ENCODE measurements at regions not wholly inside any gene's neighbourhood (a gene's known extent, or its start where the extent isn't known, plus 50 kb on each side); places are given as distances from the start of the nearest gene placed in this dataset.
A peak's percentile ranks its signal among the peaks of the same experiment; 100 is the strongest.

DNA sequence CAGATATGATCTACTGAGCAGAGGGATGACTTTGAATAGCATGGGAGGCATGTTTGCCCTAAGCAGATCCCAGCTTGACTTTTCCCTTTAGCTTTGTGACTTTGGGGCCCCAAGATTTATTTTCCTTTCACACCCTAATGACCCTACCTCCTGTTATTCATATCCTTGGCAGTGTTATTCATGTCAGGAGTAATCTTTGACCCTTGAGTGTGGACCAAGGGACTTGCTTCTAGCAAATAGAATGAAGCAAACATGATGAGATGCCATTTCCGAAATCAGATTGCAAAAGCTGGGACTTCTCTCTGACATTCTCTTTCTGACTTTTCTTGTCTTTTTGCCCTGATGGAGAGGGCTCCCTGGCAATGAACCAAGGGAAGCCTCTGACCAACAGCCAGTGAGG, 415.4 kb upstream of the PROK2 start:
- no peak for DNase-seq (ENCODE audit: low read depth)

DNA sequence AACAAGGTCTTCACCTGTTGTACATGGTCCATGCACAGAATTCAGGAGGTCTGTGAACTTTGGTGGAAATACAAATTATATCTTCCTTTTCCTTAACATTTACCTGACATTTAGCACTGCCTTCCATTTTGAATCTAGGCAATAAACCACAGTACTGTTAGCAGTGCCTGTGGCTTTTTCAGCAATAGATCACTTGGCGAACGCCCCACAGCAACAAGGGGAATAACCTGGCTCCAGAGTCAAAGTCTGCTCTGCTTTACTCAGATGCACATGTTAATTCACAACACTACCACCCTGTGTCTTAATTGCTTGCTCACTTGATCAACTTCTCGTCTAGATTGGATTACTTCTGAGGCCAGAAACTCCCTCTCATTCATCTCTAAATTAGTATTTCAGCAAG, 414.6 kb upstream of the PROK2 start:
- DNase-seq (ENCODE audit: low read depth): no peak

DNA sequence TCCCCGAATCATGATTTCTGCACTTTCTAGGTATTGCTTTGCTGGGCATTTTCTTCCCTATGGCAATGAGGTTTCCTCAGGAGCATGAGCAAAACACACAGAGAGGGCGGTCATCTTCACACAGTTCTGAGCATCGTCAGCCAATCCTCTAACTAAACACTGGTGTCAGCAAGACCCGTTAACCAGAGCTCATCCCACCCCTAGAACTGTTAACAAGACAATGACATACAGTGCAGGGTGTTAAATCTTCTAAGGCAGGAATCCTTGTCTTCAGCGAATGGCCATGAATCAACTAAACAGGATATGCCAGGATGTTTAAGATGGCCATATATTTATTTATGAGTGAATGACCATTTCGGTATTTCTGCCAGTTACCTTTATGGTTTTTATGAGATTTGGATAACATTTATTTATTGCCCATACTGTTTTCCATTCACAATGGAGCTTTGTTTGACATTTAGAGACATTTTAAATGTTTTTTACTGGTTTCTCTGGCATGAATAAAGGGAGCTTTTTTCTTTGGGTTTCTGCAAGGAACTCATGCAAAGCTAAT, 411.5 kb upstream of the PROK2 start:
- no peak for DNase-seq (ENCODE audit: low read depth)

DNA sequence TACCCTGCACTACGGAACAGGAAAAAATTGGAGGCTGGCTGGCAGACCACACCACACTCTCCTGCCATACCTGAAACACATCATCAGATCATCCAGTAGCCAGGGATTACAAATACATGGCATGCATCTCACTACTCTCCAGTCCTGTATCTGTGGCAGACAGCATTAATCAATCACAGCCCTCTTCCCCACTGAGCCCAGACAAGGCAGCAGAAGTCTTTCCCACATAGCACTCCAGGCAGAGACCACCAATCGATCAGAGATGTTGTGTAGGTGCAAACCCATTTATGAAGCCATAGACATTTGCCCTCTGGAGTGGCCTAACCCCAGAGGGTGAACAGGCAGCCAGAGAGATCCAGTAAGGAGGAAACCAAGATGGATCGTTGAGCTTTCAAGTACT, 410.9 kb upstream of the PROK2 start:
- no peak for DNase-seq (ENCODE audit: low read depth)

DNA sequence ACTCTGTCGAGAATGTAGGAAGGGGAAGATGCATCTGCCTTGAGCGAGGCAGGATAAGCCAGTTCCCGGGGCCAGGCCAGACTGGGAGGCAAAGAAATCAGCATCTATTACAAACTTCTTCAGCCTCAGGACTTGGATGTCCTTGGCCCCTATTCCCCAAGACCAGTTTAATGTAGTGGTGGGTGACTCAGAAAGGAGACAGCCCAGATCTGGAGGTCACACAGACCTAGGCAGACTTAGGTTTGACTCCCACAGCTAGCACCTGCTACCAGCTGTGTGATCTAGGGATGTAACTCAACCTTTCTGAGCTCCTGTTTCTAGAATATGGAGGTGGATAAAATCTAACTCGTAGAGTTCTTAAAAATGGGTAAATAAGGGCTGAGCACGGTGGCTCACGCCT, 409.5 kb upstream of the PROK2 start:
- no peak for DNase-seq (ENCODE audit: low read depth)

DNA sequence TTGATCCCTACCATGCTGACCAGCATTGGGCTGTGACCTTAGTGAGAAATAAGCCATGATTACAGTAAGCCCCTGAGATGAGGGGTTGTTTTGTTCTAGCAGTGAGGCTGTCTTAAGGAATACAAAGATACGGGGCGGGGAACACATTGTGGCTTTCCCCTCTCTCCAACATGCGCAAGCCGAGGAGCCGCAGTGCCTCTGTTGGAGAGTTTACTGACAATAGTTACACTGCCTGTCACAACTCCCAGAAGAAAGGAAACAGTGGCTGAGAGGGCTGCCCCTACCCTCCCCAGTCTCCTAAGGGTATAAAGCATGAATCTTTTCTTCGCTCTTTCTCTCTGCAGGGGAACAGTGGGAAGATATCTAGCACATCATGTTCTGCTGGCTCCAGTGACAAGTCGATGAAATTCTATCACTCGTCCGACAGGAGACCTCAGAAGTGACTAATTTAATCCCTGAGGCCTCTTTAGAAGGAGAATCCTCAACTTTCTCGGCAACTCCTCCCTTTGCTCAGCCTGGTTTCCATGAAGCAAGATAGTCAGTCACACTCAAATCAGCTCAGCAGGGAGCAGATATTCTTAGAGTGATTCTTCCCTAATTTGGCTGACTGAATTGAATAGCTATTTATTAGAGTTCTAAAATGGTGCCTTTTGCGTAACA, 409.0 kb upstream of the PROK2 start:
- no peak for DNase-seq (ENCODE audit: low read depth)

DNA sequence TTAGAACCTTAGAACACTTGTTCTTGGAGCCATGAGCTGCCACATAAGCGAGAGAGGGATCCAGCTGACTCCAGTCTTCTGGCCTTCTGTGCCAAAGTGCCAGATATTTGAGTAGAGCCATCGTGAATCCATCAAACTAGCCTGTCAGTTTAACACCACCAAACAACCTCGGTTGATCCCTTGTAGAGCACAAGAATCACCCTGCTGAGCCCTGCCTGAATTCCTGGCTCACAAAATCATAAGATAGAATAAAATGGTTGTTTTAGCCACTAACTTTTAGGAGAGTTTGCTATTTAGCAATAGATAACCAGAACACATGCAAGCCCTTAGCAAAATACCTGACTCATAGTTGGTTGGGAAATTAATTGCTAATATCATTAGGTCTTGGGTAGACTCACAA, 407.6 kb upstream of the PROK2 start:
- no peak for DNase-seq (ENCODE audit: low read depth)

DNA sequence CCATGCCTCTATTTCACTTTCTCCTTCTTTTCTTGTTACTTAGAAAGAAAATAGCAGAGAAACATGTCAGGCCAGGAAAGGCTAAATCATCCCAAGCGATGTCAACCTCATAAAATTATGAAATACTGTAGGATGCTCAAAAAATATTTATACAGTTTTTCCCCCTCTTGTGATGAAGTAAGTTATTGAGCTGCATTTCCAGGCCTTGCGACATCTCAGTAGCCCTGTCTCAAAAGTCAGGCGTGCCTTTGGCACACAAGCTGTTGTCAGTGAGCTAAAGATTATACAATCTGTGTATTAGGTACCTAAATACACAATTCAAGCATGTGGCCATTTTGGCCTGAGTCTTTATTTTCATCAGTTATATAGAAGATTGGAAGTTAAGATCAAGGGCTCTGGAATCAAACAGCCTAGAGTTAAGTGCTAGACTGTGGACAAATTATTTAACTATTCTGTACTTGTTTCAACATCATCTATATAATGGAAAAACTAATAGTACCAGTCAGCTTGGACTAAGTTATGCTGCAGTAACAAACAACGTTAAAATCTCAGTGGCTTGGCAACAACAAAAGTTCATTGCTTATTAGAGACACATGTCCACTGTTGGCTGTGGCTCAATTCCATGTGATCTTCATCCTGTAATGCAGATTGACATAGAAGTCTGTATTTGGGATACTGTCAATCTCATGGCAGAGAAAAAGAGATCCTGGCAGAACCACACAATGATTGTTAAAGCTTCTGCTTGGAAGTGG, 406.4 kb upstream of the PROK2 start:
- DNase-seq (ENCODE audit: low read depth): no peak

DNA sequence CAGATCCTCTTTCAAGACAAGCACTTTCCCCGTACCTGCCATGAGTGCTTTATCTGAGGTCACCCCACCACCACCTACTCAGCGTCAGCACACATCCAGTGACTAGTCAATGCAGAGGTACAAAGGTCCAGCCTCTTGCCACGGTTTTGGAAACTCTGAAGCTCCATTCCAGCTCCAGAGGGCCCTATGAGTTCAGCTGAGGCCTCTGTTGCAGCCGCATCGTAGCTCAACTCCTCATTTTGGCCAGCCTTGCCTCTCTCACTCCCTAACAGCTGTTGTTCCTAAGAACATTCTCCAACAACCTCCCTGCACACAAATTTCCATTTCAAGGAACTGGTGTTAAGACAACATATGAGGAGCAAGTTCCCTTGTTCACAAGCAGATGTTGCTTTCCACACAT, 405.1 kb upstream of the PROK2 start:
- no peak for DNase-seq (ENCODE audit: low read depth)

DNA sequence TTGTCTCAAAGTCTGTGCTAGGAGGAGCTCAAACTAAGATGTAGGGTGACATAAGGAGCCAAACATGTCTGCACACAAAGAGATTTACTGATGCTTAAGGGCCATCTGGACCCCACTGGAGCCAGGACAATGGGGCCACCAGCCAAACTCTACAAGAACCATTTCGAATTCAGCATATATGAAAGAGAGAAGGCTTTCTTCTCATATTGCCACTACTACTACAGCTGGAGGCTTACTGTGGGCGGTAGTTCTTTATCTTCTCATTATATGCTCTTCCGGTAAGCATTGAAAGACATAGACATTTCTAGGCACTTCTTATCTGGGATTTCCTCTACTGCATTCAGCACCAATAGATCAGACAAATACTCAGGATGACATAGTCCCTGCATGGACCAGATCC, 404.4 kb upstream of the PROK2 start:
- DNase-seq (ENCODE audit: low read depth): no peak

DNA sequence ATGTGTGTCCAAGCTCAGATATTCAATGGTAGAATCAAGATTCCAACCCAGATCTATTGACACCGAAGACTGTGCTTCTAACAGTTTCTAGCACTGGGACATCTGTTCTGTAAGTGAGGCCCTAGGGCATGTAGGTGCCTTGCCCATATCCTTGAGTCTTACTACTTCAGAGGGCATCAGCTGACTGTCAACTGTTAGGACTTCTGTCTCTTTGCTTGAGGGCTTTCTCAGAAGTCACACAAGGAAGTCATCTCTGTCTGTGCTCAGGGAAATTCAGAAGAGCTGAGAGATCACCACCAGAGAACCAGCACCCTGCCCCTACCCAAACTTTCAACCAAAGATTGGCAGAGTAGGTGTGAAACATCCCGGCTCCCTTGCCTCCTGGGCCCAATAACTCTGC, 403.6 kb upstream of the PROK2 start:
- no peak for DNase-seq (ENCODE audit: low read depth)

DNA sequence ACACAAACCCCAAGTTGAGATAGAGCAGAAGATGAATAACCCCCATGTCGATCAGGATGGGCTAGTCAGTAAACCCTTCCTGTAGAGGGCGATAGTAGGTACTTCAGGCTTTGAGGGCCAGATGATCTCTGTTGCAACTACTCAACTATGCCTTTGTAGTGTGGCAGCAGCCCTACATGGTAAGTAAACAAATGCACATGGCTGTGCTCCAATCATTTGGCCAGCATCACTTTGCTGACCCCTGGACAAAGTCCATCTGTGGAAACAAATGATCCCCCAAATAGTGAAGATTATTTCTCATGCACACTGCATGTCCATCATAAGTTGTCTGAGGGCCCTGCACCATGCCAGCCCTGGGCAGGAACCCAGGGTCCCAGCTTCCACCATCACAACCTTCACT, 402.2 kb upstream of the PROK2 start:
- DNase-seq (ENCODE audit: low read depth): no peak

DNA sequence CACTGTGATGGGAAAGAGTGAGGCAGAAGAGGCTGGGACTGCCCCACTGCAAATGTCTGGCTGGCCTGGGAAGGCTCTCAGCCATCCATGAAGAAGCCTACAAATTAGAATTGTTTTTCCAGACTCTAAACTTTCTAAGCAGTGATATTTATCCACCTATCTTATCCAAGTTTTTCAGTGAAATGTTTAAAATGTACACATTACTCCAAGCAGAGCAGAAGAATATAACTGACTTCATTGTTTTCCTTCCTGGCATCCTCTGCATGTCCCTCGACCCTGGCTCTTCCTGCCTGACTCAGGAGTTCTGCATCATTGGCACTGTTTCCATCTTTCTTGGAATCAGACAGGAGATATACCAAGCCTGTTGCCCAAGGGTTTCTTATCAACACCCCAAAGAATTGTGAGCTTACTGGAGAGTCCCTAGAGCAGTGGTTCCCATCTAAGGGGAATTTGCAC, 401.5 kb upstream of the PROK2 start:
- DNase-seq (ENCODE audit: low read depth): no peak

DNA sequence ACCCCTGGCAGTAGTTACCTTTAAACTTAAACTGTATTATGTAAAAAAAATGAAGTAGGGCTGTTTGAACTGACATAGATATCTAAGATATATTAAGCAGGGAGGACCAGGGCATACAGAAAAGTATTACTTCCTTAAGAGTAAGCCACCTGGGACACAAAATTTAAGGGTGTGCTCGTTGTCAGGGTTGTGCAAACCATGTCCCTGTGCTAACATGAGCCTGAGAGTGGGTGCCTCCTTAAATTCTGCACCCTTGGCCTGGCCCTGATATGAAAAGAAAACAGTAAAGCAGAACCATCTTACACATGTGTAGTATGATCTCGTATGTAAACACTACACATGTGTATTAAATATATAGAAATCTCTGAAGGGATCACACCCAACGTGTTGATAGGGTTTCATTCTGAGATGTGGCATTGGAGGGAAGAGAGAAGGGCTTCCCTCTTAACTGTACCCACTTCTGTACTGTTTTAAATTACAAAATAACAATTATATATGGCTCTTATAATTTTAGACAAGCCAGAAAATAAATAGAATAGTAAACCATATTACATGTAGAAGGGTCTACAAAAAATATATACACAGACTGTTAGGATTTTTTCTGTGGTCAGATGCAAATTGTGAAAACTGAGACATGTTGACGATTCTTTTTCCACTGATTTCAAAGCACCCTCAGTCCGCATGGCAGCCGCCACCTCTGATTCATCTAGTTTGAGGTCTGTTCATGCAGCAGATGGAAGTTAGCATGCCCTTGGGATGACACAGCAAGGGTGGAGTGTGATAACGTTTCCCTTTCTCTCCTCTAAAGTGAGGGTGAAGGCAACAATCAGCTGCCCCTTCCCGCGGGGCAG, 400.8 kb upstream of the PROK2 start:
- peak; percentile 58 for DNase-seq (ENCODE audit: low read depth)

DNA sequence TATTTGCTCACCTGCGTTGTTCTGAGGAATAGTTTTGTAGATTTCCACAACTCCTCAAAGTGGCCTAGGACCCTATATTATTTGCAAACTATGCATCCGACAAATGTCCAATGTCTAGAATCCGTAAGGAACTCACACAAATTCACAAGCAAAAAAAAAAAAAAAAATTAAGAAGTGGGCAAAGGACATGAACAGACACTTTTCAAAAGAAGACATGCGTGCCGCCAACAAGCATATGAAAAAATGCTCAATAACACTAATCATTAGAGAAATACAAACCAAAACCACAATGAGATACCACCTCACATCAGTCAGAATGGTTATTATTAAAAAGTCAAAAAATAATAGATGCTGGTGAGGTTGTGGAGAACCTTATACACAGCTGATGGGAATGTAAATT, 398.5 kb upstream of the PROK2 start:
- no peak for DNase-seq (ENCODE audit: low read depth)

DNA sequence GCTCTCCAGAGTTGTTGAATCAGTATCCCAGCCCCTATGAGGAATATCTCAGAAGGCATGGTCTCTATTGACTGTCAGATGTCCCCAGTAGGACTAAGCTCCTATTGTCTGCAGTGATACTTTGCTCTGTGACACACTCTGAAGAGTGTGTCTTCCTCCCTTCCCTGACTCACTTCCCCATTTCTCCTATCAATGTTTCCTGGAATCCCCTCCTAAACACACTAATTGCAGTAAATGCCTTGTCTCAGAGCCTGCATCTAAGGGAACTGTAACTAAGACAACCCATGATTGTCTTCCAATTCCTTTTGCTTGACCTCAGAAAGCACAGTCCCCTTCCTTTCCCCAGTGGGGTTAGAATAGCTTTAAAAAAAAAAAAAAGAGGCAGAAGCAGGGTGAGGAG, 397.3 kb upstream of the PROK2 start:
- DNase-seq (ENCODE audit: low read depth): no peak

DNA sequence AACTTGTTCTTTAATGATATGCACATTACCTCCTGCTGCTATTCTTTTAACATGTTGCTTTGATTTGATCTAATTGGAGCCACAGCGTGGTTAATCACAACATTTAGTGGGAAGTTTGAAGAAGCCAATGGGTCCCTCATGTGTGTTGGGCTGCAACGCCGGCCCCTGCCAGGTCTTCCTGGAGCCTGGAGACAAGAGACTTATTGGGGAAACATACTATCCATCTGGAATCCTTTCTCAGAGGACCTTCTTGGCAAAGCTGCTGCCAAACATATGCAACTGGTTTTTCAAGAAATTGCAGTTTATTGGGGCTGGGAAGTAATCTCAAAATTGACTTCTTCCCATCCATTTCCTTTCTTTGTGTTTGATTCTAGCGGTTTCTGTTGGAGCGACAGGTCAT, 396.3 kb upstream of the PROK2 start:
- no peak for DNase-seq (ENCODE audit: low read depth)

DNA sequence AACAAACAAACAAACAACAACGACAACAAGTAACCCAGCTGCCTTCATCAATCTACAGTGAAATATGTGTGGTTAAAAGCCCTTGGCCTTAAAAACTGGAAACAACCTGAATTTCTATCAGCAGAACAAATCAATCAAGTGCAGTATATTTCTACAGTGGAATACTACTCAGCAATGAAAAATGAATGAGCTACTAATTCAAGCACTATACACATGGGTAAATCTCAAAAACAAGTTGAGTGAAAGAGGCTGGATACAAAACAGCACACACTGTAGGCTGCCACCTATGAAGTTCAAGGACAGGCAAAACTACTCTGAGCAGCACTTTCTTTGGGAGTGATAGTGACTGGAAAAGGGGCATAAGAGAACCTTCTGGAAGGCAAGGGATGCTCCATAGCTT, 395.5 kb upstream of the PROK2 start:
- no peak for DNase-seq (ENCODE audit: low read depth)

DNA sequence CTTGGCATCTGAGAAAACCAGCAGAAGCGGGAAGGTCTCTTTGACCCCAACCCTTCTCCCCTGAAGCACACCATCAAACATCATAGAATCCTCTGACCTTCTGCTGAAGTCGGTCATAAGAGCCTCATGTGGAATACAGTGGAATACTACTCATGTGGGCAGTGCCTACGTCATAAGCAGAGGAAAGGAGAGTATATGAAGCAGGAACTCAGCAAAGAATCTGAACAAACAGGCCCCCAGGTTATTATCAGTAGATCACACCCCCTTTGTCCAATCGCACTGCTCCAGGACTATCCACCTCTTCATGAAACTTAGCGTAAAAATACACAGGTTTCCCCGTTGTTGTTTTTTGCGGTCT, 394.1 kb upstream of the PROK2 start:
- no peak for DNase-seq (ENCODE audit: low read depth)

DNA sequence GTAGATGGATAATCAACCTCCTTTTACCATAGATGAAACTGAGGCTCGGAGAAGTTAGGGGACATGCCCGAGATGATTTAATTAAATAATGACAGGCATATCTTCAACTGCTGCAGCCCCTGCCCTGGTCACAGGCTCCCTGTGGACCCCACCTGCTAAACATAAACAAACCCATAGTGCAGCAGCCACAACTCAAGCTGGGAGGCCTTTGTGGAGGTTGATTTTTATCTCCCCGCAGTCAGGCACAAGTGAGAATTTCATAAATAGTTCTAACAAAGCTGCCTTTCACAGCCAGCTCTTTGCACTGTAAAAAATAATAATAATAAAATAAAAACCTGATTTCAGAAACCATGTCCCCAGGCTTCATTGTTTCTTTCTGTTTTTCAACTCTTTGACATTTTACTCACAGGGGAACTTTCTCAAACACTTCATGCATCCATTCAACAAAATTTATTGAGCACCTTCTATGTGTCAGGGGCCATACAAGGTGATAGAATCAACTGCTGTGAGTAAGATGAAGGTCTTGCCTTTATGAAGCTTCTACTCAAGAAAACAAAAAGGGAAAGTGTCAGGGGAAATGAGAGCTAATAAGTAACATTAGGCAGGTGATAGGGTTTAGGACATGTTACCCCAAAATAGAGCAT, 393.6 kb upstream of the PROK2 start:
- no peak for DNase-seq (ENCODE audit: low read depth)

DNA sequence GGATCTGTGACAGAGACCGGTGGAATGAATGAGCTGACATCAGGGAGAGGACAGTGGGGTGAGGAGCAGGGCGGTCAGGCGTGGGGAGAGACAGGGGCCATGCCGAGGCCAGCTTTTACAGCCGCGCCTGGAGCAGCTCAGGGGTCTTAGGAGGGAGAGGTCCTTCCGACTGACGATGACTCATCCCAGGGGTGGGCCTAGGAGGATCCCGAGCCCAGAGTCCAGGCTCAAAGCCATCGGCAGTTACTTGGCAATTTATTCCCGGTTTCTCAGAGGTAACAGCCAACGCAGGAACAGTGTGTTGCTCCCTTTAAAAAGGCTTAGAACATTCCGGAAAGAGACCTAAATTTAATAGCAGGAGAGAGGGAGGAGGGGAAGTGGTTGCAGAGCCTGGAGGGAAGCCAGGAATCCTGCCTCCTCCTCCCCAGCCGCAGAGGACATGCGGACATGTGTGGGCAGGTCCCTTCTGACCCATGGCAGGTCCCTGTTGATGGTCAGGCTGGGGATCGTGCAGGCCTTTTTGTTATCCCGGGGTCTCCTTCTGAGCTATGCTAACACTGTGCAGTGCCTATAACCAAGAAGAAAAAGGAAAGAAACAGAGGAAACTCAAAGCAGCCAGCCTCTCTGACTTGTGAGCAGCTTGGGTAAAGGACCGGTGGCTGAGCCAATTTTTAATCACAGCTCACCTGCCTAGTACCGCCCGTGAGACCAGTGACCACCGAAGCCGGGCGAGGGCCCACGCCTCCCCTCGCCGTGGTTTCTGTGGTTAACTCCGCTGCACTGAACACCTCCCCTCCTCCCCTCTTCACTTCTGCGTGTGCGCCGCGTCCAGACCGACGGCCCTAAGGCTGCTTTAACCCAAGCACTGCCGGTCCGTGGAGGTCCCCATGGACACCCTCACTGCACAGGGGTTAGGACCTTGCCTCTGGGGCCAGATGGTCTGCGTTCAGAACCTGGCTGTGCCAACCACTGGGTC, 392.4 kb upstream of the PROK2 start:
- DNase-seq (ENCODE audit: low read depth): no peak

Measured in GM04504 (cell line).